Hepatocyte (in vitro differentiated cells): ENCODE measurements at regions not wholly inside any gene's neighbourhood (a gene's known extent, or its start where the extent isn't known, plus 50 kb on each side); places are given as distances from the start of the nearest gene placed in this dataset.

ENCODE experiments used
- EZH2phosphoT487 ChIP-seq: fragments of 200-600 bp; sonication (generic); IDR thresholded peaks from one replicate; pipeline ENCODE4 v1.6.1; 2018; ENCODE audit warnings: antibody characterized with exemption, mild to moderate bottlenecking, low read depth, moderate library complexity; ENCODE audit not compliant: unreplicated experiment, severe bottlenecking
- TF ChIP-seq, protein P1 (sequence below): fragments of 200-600 bp; sonication (generic); IDR thresholded peaks from 2 replicates; pipeline ENCODE4 v1.5.1; 2016; ENCODE audit warnings: antibody characterized with exemption, mild to moderate bottlenecking; ENCODE audit not compliant: poor library complexity

DNA sequence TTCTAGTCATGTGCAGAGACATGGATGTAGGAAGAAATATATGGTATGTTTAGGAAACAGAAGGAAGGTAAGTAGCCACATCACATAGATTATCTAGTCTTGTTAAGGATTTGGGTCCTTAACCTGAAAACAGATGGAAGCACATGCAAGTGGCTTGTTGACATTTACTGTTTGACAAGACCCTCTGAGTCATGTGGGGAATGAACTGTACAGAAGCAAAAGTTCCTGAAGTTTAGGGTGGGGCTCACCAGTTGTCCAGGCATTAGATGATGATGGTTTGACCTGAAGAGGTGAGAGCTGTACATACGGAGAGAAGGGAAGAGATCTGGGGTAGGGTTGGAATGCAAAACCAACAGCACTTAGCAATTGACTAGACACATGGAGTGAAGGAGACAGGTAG, 281.1 kb upstream of the GRIP1 start:
- TF ChIP-seq, protein P1, sequence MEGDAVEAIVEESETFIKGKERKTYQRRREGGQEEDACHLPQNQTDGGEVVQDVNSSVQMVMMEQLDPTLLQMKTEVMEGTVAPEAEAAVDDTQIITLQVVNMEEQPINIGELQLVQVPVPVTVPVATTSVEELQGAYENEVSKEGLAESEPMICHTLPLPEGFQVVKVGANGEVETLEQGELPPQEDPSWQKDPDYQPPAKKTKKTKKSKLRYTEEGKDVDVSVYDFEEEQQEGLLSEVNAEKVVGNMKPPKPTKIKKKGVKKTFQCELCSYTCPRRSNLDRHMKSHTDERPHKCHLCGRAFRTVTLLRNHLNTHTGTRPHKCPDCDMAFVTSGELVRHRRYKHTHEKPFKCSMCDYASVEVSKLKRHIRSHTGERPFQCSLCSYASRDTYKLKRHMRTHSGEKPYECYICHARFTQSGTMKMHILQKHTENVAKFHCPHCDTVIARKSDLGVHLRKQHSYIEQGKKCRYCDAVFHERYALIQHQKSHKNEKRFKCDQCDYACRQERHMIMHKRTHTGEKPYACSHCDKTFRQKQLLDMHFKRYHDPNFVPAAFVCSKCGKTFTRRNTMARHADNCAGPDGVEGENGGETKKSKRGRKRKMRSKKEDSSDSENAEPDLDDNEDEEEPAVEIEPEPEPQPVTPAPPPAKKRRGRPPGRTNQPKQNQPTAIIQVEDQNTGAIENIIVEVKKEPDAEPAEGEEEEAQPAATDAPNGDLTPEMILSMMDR, result no peak
- no peak for TF ChIP-seq EZH2phosphoT487
